Naive B cell (primary cell): ENCODE measurements at regions not wholly inside any gene's neighbourhood (a gene's known extent, or its start where the extent isn't known, plus 50 kb on each side); places are given as distances from the start of the nearest gene placed in this dataset.
"Not testable (repeated sequence)": the region's sequence is repeated elsewhere in the genome, so short reads cannot be mapped to it uniquely, and the experiment has no call there.

Experiments used
- ATAC-seq, 2 donors: fragments of 150-1000 bp; cut with Tn5 transposase; 2 replicates each; pipeline ENCODE4 v1.10.0; 2021; ENCODE audit warnings: low read depth in 2 of 2, mild to moderate bottlenecking in 2 of 2, moderate library complexity in 2 of 2
- DNase-seq: peaks from one replicate; pipeline ENCODE4 v3.0.0; 2022
- H3K27ac Mint-ChIP-seq, 6 donors: one replicate each; pipeline ENCODE4 v1.8.0; 2020 to 2022; ENCODE audit warnings: mild to moderate bottlenecking in 6 of 6, mixed read lengths in 6 of 6, moderate library complexity in 5 of 6, inconsistent platforms in 2 of 6
- H3K27me3 Mint-ChIP-seq, 3 donors: one replicate each; pipeline ENCODE4 v1.8.0; 2021 to 2022; ENCODE audit warnings: mixed read lengths in 3 of 3, mild to moderate bottlenecking in 1 of 3
- H3K36me3 Mint-ChIP-seq, 2 donors: one replicate each; pipeline ENCODE4 v1.8.0; 2020 to 2022; ENCODE audit warnings: mixed read lengths in 2 of 2, inconsistent platforms in 1 of 2, mild to moderate bottlenecking in 1 of 2
- H3K4me1 Mint-ChIP-seq, 3 donors: one replicate each; pipeline ENCODE4 v1.8.0; 2020 to 2022; ENCODE audit warnings: mixed read lengths in 3 of 3, inconsistent platforms in 1 of 3, mild to moderate bottlenecking in 1 of 3, moderate library complexity in 1 of 3
- H3K4me3 Mint-ChIP-seq, 8 donors: one replicate each; pipeline ENCODE4 v1.8.0; 2020 to 2022; ENCODE audit warnings: mild to moderate bottlenecking in 8 of 8, mixed read lengths in 8 of 8, moderate library complexity in 8 of 8, inconsistent platforms in 2 of 8
- H3K9me3 Mint-ChIP-seq, 7 donors: one replicate each; pipeline ENCODE4 v1.8.0; 2020 to 2022; ENCODE audit warnings: mixed read lengths in 7 of 7, mild to moderate bottlenecking in 5 of 7, inconsistent platforms in 2 of 7, moderate library complexity in 1 of 7

- H3K4me1 Mint-ChIP-seq = no peaks in the 10 kb centered on the region
- DNase-seq (no peak), ATAC-seq (no peak)
- peaks cover 4 to 23% (median 13%) of the 10 kb centered on the region in 3 donors for H3K27me3 Mint-ChIP-seq
- peaks cover 0 to 2% (median 0%) of the 10 kb centered on the region in 7 donors for H3K9me3 Mint-ChIP-seq
- H3K36me3 Mint-ChIP-seq = no peaks in the 10 kb centered on the region
- H3K4me3 Mint-ChIP-seq = no peak overlapping the region
- peak overlapping the region in 1 of 6 donors; percentile 60 for H3K27ac Mint-ChIP-seq
These were observed 77.6 kb upstream of the SNTG2 start for GRCh38 chr2:873027-873426.

- ATAC-seq = no peak
- Mint-ChIP-seq H3K9me3 (peaks cover 0 to 2% (median 0%) of the 10 kb centered on the region in 7 donors), H3K36me3 (no peaks in the 10 kb centered on the region), H3K4me1 (no peaks in the 10 kb centered on the region), H3K4me3 (no peak overlapping the region), H3K27me3 (peaks cover 8 to 22% (median 13%) of the 10 kb centered on the region in 3 donors), H3K27ac (no peak overlapping the region)
- DNase-seq = no peak
These were observed 78.5 kb upstream of the SNTG2 start for GRCh38 chr2:871926-872680.

- no peak overlapping the region for H3K4me3 Mint-ChIP-seq
- H3K36me3 Mint-ChIP-seq = no peaks in the 10 kb centered on the region
- ATAC-seq (no peak), DNase-seq (no peak)
- peaks cover 0 to 2% (median 0%) of the 10 kb centered on the region in 7 donors for H3K9me3 Mint-ChIP-seq
- H3K27ac Mint-ChIP-seq = peak overlapping the region in 2 of 6 donors; percentile 13 to 72
- H3K4me1 Mint-ChIP-seq = peaks cover 0 to 4% (median 0%) of the 10 kb centered on the region in 3 donors
- peaks cover 8 to 31% (median 22%) of the 10 kb centered on the region in 3 donors for H3K27me3 Mint-ChIP-seq
These were observed 79.4 kb upstream of the SNTG2 start for GRCh38 chr2:871175-871727.

GRCh38 chr2:870426-870825 lies 80.2 kb upstream of the SNTG2 start:
- ATAC-seq (no peak), DNase-seq (no peak)
- peaks cover 8 to 32% (median 25%) of the 10 kb centered on the region in 3 donors for H3K27me3 Mint-ChIP-seq
- no peaks in the 10 kb centered on the region for H3K36me3 Mint-ChIP-seq
- H3K27ac Mint-ChIP-seq = no peak overlapping the region
- H3K9me3 Mint-ChIP-seq = peaks cover 0 to 2% (median 0%) of the 10 kb centered on the region in 7 donors
- no peak overlapping the region for H3K4me3 Mint-ChIP-seq
- peaks cover 0 to 4% (median 0%) of the 10 kb centered on the region in 3 donors for H3K4me1 Mint-ChIP-seq

- Mint-ChIP-seq H3K4me1 (peaks cover 0 to 4% (median 0%) of the 10 kb centered on the region in 3 donors), H3K27me3 (peaks cover 8 to 27% (median 25%) of the 10 kb centered on the region in 3 donors), H3K36me3 (no peaks in the 10 kb centered on the region), H3K27ac (no peak overlapping the region), H3K4me3 (no peak overlapping the region), H3K9me3 (peaks cover 0 to 2% (median 0%) of the 10 kb centered on the region in 7 donors)
- no peak for ATAC-seq
- no peak for DNase-seq
These were observed 80.8 kb upstream of the SNTG2 start for GRCh38 chr2:869894-870293.

GRCh38 chr2:869357-869871 lies 81.2 kb upstream of the SNTG2 start:
- ATAC-seq = no peak
- Mint-ChIP-seq H3K9me3 (peaks cover 0 to 2% (median 0%) of the 10 kb centered on the region in 7 donors), H3K27me3 (peaks cover 8 to 27% (median 25%) of the 10 kb centered on the region in 3 donors), H3K36me3 (no peaks in the 10 kb centered on the region), H3K27ac (no peak overlapping the region), H3K4me1 (peaks cover 0 to 4% (median 0%) of the 10 kb centered on the region in 3 donors), H3K4me3 (no peak overlapping the region)
- no peak for DNase-seq

GRCh38 chr2:868857-869256 lies 81.8 kb upstream of the SNTG2 start:
- H3K4me3 Mint-ChIP-seq, ATAC-seq, H3K9me3 Mint-ChIP-seq, DNase-seq, H3K4me1 Mint-ChIP-seq, H3K36me3 Mint-ChIP-seq, H3K27ac Mint-ChIP-seq: not testable (repeated sequence)
- H3K27me3 Mint-ChIP-seq = peaks cover 8 to 27% (median 25%) of the 10 kb centered on the region in 3 donors

GRCh38 chr2:867296-867695 lies 83.4 kb upstream of the SNTG2 start:
- H3K36me3 Mint-ChIP-seq = no peaks in the 10 kb centered on the region

GRCh38 chr2:866887-867286 lies 83.8 kb upstream of the SNTG2 start:
- no peaks in the 10 kb centered on the region for H3K36me3 Mint-ChIP-seq
- H3K4me1 Mint-ChIP-seq = peaks cover 0 to 7% (median 0%) of the 10 kb centered on the region in 3 donors
- DNase-seq (no peak), ATAC-seq (no peak)
- no peak overlapping the region for H3K27ac Mint-ChIP-seq
- peaks cover 0 to 2% (median 0%) of the 10 kb centered on the region in 7 donors for H3K9me3 Mint-ChIP-seq
- peaks cover 12 to 39% (median 38%) of the 10 kb centered on the region in 3 donors for H3K27me3 Mint-ChIP-seq
- no peak overlapping the region for H3K4me3 Mint-ChIP-seq

More at GRCh38 chr2:867296-867695, 83.4 kb upstream of the SNTG2 start:
- Mint-ChIP-seq H3K27me3 (peaks cover 8 to 38% (median 35%) of the 10 kb centered on the region in 3 donors), H3K27ac (no peak overlapping the region), H3K4me1 (peaks cover 0 to 7% (median 0%) of the 10 kb centered on the region in 3 donors), H3K9me3 (peaks cover 0 to 2% (median 0%) of the 10 kb centered on the region in 7 donors), H3K4me3 (no peak overlapping the region)
- no peak for ATAC-seq
- DNase-seq = no peak

- Mint-ChIP-seq H3K27ac (peak overlapping the region in 2 of 6 donors; percentile 8 to 34), H3K27me3 (peaks cover 16 to 40% (median 30%) of the 10 kb centered on the region in 3 donors), H3K4me1 (peaks cover 0 to 7% (median 0%) of the 10 kb centered on the region in 3 donors), H3K36me3 (no peaks in the 10 kb centered on the region), H3K4me3 (no peak overlapping the region), H3K9me3 (no peaks in the 10 kb centered on the region)
- DNase-seq (no peak), ATAC-seq (no peak)
These were observed 84.5 kb upstream of the SNTG2 start for GRCh38 chr2:866009-866680.

GRCh38 chr2:864501-865106 lies 86.0 kb upstream of the SNTG2 start:
- H3K27me3 Mint-ChIP-seq = peaks cover 17 to 35% (median 24%) of the 10 kb centered on the region in 3 donors
- no peaks in the 10 kb centered on the region for H3K36me3 Mint-ChIP-seq
- H3K4me1 Mint-ChIP-seq = peaks cover 0 to 7% (median 0%) of the 10 kb centered on the region in 3 donors
- no peaks in the 10 kb centered on the region for H3K9me3 Mint-ChIP-seq
- ATAC-seq (no peak), DNase-seq (no peak)
- no peak overlapping the region for H3K4me3 Mint-ChIP-seq
- H3K27ac Mint-ChIP-seq = peak overlapping the region in 1 of 6 donors; percentile 26

GRCh38 chr2:863732-864450 lies 86.8 kb upstream of the SNTG2 start:
- peaks cover 0 to 7% (median 0%) of the 10 kb centered on the region in 3 donors for H3K4me1 Mint-ChIP-seq
- peaks cover 18 to 35% (median 24%) of the 10 kb centered on the region in 3 donors for H3K27me3 Mint-ChIP-seq
- ATAC-seq (no peak), DNase-seq (no peak)
- H3K4me3 Mint-ChIP-seq = no peak overlapping the region
- H3K27ac Mint-ChIP-seq = no peak overlapping the region
- no peaks in the 10 kb centered on the region for H3K36me3 Mint-ChIP-seq
- H3K9me3 Mint-ChIP-seq = no peaks in the 10 kb centered on the region
